Spleen (tissue), 11 donors: ENCODE measurements at regions not wholly inside any gene's neighbourhood (a gene's known extent, or its start where the extent isn't known, plus 50 kb on each side); places are given as distances from the start of the nearest gene placed in this dataset.

Experiments
- DNase-seq: peaks from one replicate; pipeline ENCODE4 v3.0.0-alpha.2; 2020
- H3K27ac ChIP-seq, 8 donors: fragments of 200-600 bp; sonication (generic) in 7 of 8; 1 replicate in 4 of 8; 2 replicates in 4 of 8; pipeline versions ENCODE4 v1.5.0 to v1.8.0; 2016 to 2021; ENCODE audit warnings: inconsistent platforms in 4 of 8, mild to moderate bottlenecking in 4 of 8, moderate library complexity in 1 of 8
- H3K27me3 ChIP-seq, 7 donors: fragments of 200-600 bp; sonication (generic) in 6 of 7; replicated peaks in 1 of 7; 1 replicate in 4 of 7; 2 replicates in 3 of 7; pipeline versions ENCODE4 v1.5.0 to v1.8.0; 2016 to 2021; ENCODE audit warnings: inconsistent platforms in 3 of 7, mild to moderate bottlenecking in 1 of 7
- H3K36me3 ChIP-seq, 6 donors: fragments of 200-600 bp; sonication (generic) in 5 of 6; 1 replicate in 4 of 6; 2 replicates in 2 of 6; pipeline versions ENCODE4 v1.5.0 to v1.8.0; 2016 to 2021; ENCODE audit warnings: inconsistent platforms in 2 of 6
- H3K4me1 ChIP-seq, 6 donors: fragments of 200-600 bp; sonication (generic) in 5 of 6; 1 replicate in 3 of 6; 2 replicates in 3 of 6; pipeline versions ENCODE4 v1.5.0 to v1.8.0; 2016 to 2021; ENCODE audit warnings: inconsistent platforms in 3 of 6
- H3K4me3 ChIP-seq, 8 donors: fragments of 200-600 bp; sonication (generic) in 7 of 8; 1 replicate in 4 of 8; 2 replicates in 4 of 8; pipeline versions ENCODE4 v1.5.0 to v1.8.0; 2016 to 2021; ENCODE audit warnings: inconsistent platforms in 4 of 8, mild to moderate bottlenecking in 4 of 8, moderate library complexity in 2 of 8
- H3K9me3 ChIP-seq, 8 donors: fragments of 200-600 bp; sonication (generic) in 7 of 8; 1 replicate in 4 of 8; 2 replicates in 4 of 8; pipeline versions ENCODE4 v1.5.0 to v1.8.0; 2016 to 2021; ENCODE audit warnings: inconsistent platforms in 4 of 8
- CTCF ChIP-seq, 11 experiments: fragments of 200-600 bp in 7 of 11; fragments of 450-650 bp in 4 of 11; sonication (generic) in 4 of 11; IDR thresholded peaks in 8 of 11; conservative IDR thresholded peaks in 3 of 11; 1 replicate in 7 of 11; 2 replicates in 4 of 11; pipeline versions ENCODE4 v1.4.0 to v1.8.0; 2016 to 2021; ENCODE audit warnings: antibody characterized with exemption in 11 of 11, inconsistent platforms in 4 of 11, mild to moderate bottlenecking in 1 of 11
- POLR2A ChIP-seq, 3 donors: fragments of 450-650 bp; IDR thresholded peaks; one replicate each; pipeline ENCODE4 v1.5.1; 2017; ENCODE audit warnings: antibody characterized with exemption in 3 of 3, mild to moderate bottlenecking in 1 of 3
- POLR2AphosphoS5 ChIP-seq, 3 donors: sonication (generic); formaldehyde crosslinking; IDR thresholded peaks; one replicate each; pipeline ENCODE4 v1.5.1; 2017; ENCODE audit warnings: antibody characterized with exemption in 3 of 3
- WGBS, 5 donors: extraction: QIAGEN DNeasy Blood & Tissue Kit in 3 of 5; methylation state at CpG; one replicate each; pipeline versions ENCODE4 v1.1.5 to v1.1.7; 2013 to 2018; 5-methylcytosine and 5-hydroxymethylcytosine counted together
- intact Hi-C: fragments of 100-400 bp; cut with DNase I; formaldehyde crosslinking; loops from one replicate; pipeline ENCODE4 v1.15.0; 2023; ENCODE audit warnings: low total_unique reads
- donor health status: healthy with polysubstance abuse.
- donor health status: DM: no; HTN: no; CAD: no; lungs with moderate emphysema.
- donor health status: DM: no; HTN: no; CAD: no.
- donor health status: Bipolar disorder and iron deficiency.
- donor health status: healthy.
- donor health status: DM: no; HTN: no; CAD: no.
- donor health status: DM: yes; HTN: yes; CAD: no.

- no peak for DNase-seq
- no peak for TF ChIP-seq POLR2A (IDR thresholded peaks at IDR 0.05)
- TF ChIP-seq CTCF (IDR thresholded peaks at IDR 0.05 in 8 of 11, conservative IDR thresholded peaks at IDR 0.05 in 3 of 11), result no peak
- no peak for TF ChIP-seq POLR2AphosphoS5 (IDR thresholded peaks at IDR 0.05)
- Histone ChIP-seq H3K27me3 (no peaks in the 10 kb centered on the region), H3K27ac (no peak overlapping the region), H3K36me3 (no peaks in the 10 kb centered on the region), H3K4me1 (no peaks in the 10 kb centered on the region), H3K4me3 (no peak overlapping the region), H3K9me3 (peaks cover 0 to 9% (median 0%) of the 10 kb centered on the region in 8 donors)
- 56 to 86% (median 80%) methylated on average over 3 of the region's 3 CpGs for WGBS, 5 donors
- intact Hi-C loops, result no loop called here
These were observed 426.1 kb upstream of the FANCL start for GRCh38 chr2:58667137-58667774.

GRCh38 chr2:58666323-58666970, 425.3 kb upstream of the FANCL start:
- H3K9me3 ChIP-seq, result peaks cover 0 to 9% (median 0%) of the 10 kb centered on the region in 8 donors
- H3K4me1 ChIP-seq, result no peaks in the 10 kb centered on the region
- TF ChIP-seq POLR2A (IDR thresholded peaks at IDR 0.05) (no peak), CTCF (IDR thresholded peaks at IDR 0.05 in 8 of 11, conservative IDR thresholded peaks at IDR 0.05 in 3 of 11) (no peak), POLR2AphosphoS5 (IDR thresholded peaks at IDR 0.05) (no peak)
- H3K27me3 ChIP-seq, result no peaks in the 10 kb centered on the region
- H3K36me3 ChIP-seq, result no peaks in the 10 kb centered on the region
- DNase-seq, result no peak
- WGBS, 5 donors, result 85 to 99% (median 89%) methylated on average over 3 of the region's 3 CpGs
- no peak overlapping the region for H3K27ac ChIP-seq
- intact Hi-C loops, result no loop called here
- H3K4me3 ChIP-seq, result no peak overlapping the region

- Histone ChIP-seq H3K27me3 (no peaks in the 10 kb centered on the region), H3K9me3 (peaks cover 0 to 9% (median 0%) of the 10 kb centered on the region in 8 donors), H3K36me3 (no peaks in the 10 kb centered on the region), H3K27ac (no peak overlapping the region), H3K4me3 (no peak overlapping the region), H3K4me1 (no peaks in the 10 kb centered on the region)
- DNase-seq, result no peak
- 80 to 87% (median 85%) methylated on average over 3 of the region's 3 CpGs for WGBS, 5 donors
- TF ChIP-seq POLR2A (IDR thresholded peaks at IDR 0.05), result no peak
- no peak for TF ChIP-seq CTCF (IDR thresholded peaks at IDR 0.05 in 8 of 11, conservative IDR thresholded peaks at IDR 0.05 in 3 of 11)
- TF ChIP-seq POLR2AphosphoS5 (IDR thresholded peaks at IDR 0.05), result no peak
- intact Hi-C loops, result no loop called here
These were observed 424.0 kb upstream of the FANCL start for GRCh38 chr2:58665154-58665553.

GRCh38 chr2:58664523-58665151, 423.5 kb upstream of the FANCL start:
- H3K9me3 ChIP-seq, result peaks cover 0 to 7% (median 0%) of the 10 kb centered on the region in 8 donors
- H3K4me3 ChIP-seq, result no peak overlapping the region
- H3K27ac ChIP-seq, result no peak overlapping the region
- TF ChIP-seq POLR2AphosphoS5 (IDR thresholded peaks at IDR 0.05) (no peak), CTCF (IDR thresholded peaks at IDR 0.05 in 8 of 11, conservative IDR thresholded peaks at IDR 0.05 in 3 of 11) (no peak), POLR2A (IDR thresholded peaks at IDR 0.05) (no peak)
- 75 to 92% (median 89%) methylated on average over 5 of the region's 5 CpGs for WGBS, 5 donors
- intact Hi-C loops, result no loop called here
- H3K27me3 ChIP-seq, result no peaks in the 10 kb centered on the region
- no peak for DNase-seq
- H3K4me1 ChIP-seq, result no peaks in the 10 kb centered on the region
- no peaks in the 10 kb centered on the region for H3K36me3 ChIP-seq
